NCI-H1694 (cell line): ENCODE measurements at regions not wholly inside any gene's neighbourhood (a gene's known extent, or its start where the extent isn't known, plus 50 kb on each side); places are given as distances from the start of the nearest gene placed in this dataset.

Experiments used
- DNase-seq: peaks from one replicate; lab custom pipeline; 2025; lab: John Stamatoyannopoulos, UW

- no peak for DNase-seq
These were observed 73.0 kb upstream of the ADAD1 start for GRCh38 chr4:122305853-122306252.

- DNase-seq = peak; percentile 0
These were observed 68.7 kb upstream of the ADAD1 start for GRCh38 chr4:122309988-122310626.

- no peak for DNase-seq
These were observed 65.7 kb upstream of the ADAD1 start for GRCh38 chr4:122313006-122313646.

GRCh38 chr4:122326908-122327307, 51.9 kb upstream of the ADAD1 start:
- DNase-seq = no peak

GRCh38 chr4:122328893-122329292, 49.9 kb upstream of the ADAD1 start:
- DNase-seq = no peak
